ENCODE measurements at regions not wholly inside any gene's neighbourhood (a gene's known extent, or its start where the extent isn't known, plus 50 kb on each side); places are given as distances from the start of the nearest gene placed in this dataset.

- no peak for TF ChIP-seq CTCF (IDR thresholded peaks at IDR 0.05; ENCODE audit: insufficient read depth, low read length)
- TF ChIP-seq SPI1 (IDR thresholded peaks at IDR 0.05; ENCODE audit: borderline replicate concordance, low read depth), result no peak
- no peak for TF ChIP-seq GABPA (IDR thresholded peaks at IDR 0.05; ENCODE audit: low read depth)
- TF ChIP-seq POLR2AphosphoS5 (IDR thresholded peaks at IDR 0.05; ENCODE audit: low read depth), result no peak
Observed at GRCh38 chr2:161059388-161059787, 100.8 kb upstream of the TANK start.
